ENCODE measurements at regions not wholly inside any gene's neighbourhood (a gene's known extent, or its start where the extent isn't known, plus 50 kb on each side); places are given as distances from the start of the nearest gene placed in this dataset.
A peak's percentile ranks its signal among the peaks of the same experiment; 100 is the strongest.

DNA sequence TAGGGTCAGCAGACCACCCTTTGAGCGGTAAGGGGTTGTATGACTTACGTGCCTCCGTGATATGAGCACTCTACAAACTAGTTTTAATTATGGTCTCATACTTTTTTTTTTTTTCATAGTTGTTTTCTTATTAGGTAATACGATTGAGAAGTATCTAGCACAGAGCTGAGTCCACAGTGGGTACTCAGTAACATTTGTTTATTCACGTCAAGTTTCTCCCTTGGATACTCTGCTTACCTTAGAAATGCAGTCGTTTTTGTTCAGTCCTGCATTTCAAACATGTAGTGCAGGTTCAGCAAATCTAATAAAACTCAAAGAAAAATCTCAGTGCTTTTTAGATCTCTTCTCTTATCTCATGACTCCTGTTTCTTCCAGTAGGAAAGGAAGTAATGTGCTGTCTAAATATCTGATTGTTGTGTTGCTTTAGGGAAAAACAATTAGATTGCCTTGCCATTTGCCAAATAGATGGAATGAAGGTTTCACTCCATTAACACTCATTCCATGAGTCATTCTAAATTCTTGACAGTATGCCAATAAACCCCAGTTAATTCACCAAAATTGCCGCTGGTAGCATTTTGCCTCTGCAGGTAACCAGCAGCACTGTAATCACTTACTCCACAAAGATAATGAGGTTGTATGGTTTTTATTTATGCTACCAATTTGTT lies 118.9 kb downstream of the PTCSC3 start:
- TF ChIP-seq, protein P1, sequence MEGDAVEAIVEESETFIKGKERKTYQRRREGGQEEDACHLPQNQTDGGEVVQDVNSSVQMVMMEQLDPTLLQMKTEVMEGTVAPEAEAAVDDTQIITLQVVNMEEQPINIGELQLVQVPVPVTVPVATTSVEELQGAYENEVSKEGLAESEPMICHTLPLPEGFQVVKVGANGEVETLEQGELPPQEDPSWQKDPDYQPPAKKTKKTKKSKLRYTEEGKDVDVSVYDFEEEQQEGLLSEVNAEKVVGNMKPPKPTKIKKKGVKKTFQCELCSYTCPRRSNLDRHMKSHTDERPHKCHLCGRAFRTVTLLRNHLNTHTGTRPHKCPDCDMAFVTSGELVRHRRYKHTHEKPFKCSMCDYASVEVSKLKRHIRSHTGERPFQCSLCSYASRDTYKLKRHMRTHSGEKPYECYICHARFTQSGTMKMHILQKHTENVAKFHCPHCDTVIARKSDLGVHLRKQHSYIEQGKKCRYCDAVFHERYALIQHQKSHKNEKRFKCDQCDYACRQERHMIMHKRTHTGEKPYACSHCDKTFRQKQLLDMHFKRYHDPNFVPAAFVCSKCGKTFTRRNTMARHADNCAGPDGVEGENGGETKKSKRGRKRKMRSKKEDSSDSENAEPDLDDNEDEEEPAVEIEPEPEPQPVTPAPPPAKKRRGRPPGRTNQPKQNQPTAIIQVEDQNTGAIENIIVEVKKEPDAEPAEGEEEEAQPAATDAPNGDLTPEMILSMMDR (IDR thresholded peaks at IDR 0.05): no peak
- TF ChIP-seq POLR2A (IDR thresholded peaks at IDR 0.05): no peak
- Histone ChIP-seq H3K27ac (no peak overlapping the region), H3K9me3 (replicated peaks in 1 of 3) (no peaks in the 10 kb centered on the region), H3K4me1 (replicated peaks in 1 of 2) (no peaks in the 10 kb centered on the region), H3K36me3 (replicated peaks in 1 of 2) (no peaks in the 10 kb centered on the region), H3K4me3 (no peak overlapping the region), H3K27me3 (no peaks in the 10 kb centered on the region)
- no peak for DNase-seq
- intact Hi-C loops (cut with DNase I): no loop called here
- 68 to 75% (median 71%) methylated on average over 7 of the region's 7 CpGs for WGBS, 4 donors

DNA sequence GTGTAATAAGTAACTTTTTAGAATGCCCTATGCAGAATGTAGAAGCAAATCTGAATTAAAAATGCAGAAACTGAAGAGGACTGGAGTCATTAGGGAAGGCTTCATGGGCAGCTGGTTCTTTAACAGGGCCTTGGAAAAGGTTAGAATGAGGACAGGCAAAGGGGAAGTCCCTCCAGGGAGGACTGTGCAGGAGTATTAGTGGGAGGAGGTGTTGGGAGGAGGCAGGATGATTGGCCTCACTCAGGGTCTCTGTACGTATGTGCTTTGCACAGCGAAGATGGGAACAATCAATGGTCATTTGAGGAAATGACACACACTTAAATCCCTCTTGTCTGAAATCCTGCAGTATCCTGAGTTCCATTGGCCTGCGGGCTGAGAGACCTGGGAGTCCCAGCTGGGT lies 119.7 kb downstream of the PTCSC3 start:
- intact Hi-C loops (cut with DNase I): no loop called here
- H3K36me3 ChIP-seq (replicated peaks in 1 of 2): no peaks in the 10 kb centered on the region
- H3K27me3 ChIP-seq: no peaks in the 10 kb centered on the region
- no peak for TF ChIP-seq POLR2A (IDR thresholded peaks at IDR 0.05)
- TF ChIP-seq, protein P1 (IDR thresholded peaks at IDR 0.05): no peak
- WGBS, 4 donors: 81 to 89% (median 86%) methylated on average over 3 of the region's 3 CpGs
- H3K27ac ChIP-seq: no peak overlapping the region
- H3K4me3 ChIP-seq: no peak overlapping the region
- DNase-seq: no peak
- H3K9me3 ChIP-seq (replicated peaks in 1 of 3): no peaks in the 10 kb centered on the region
- no peaks in the 10 kb centered on the region for H3K4me1 ChIP-seq (replicated peaks in 1 of 2)

DNA sequence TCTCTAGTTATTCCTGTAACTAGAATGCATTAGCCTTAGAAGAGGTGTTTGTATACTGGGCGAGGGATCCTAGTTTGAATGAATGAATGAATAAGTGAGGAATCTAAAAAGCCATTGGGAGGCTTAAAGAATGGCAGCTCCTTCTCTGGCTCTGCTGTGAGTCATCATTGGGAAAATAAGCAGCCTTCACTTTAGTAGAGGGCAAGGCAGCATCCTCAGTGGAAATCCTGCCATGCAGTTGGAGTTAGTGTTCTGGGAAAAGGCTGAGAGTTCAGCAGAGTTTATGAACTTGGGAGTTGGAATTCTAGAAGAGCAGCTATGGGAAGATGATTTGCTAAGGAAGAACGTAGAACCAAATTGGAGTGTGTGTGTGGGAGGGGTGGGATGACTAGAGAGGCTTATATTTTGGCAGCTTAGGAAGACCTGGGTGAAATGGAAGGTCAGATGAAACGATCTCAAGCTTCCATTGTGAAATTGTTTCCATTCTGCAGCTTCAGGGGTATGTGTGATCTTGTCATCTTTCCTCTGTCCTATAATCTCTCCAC lies 120.8 kb downstream of the PTCSC3 start:
- WGBS, 4 donors: 55 to 68% (median 57%) methylated on average over 3 of the region's 3 CpGs
- TF ChIP-seq POLR2A (IDR thresholded peaks at IDR 0.05): no peak
- TF ChIP-seq, protein P1 (IDR thresholded peaks at IDR 0.05): no peak
- intact Hi-C loops (cut with DNase I): no loop called here
- no peaks in the 10 kb centered on the region for H3K36me3 ChIP-seq (replicated peaks in 1 of 2)
- DNase-seq: no peak
- H3K4me1 ChIP-seq (replicated peaks in 1 of 2): no peaks in the 10 kb centered on the region
- H3K9me3 ChIP-seq (replicated peaks in 1 of 3): no peaks in the 10 kb centered on the region
- no peaks in the 10 kb centered on the region for H3K27me3 ChIP-seq
- H3K4me3 ChIP-seq: no peak overlapping the region
- H3K27ac ChIP-seq: no peak overlapping the region

DNA sequence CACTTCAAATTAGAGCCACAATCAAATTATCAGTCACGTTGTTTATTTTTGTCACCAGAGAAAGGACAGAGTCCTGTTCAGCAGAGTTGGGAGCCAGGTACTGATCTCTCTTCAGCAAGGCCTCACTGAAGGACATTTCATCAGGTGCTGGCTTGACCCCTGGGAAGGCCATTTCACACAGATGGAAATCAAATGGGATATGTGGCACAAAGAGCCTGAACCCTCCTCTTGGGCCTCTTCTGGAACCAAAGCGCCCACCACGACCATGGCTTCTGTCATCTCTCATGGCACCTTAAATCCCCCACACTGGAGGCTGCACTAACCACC lies 121.5 kb downstream of the PTCSC3 start:
- no peak for DNase-seq
- Histone ChIP-seq H3K27me3 (no peaks in the 10 kb centered on the region), H3K36me3 (replicated peaks in 1 of 2) (no peaks in the 10 kb centered on the region), H3K4me3 (no peak overlapping the region), H3K9me3 (replicated peaks in 1 of 3) (no peaks in the 10 kb centered on the region), H3K27ac (peak overlapping the region in 1 of 5 donors; percentile 13), H3K4me1 (replicated peaks in 1 of 2) (no peaks in the 10 kb centered on the region)
- no peak for TF ChIP-seq POLR2A (IDR thresholded peaks at IDR 0.05)
- TF ChIP-seq, protein P1 (IDR thresholded peaks at IDR 0.05): no peak
- WGBS, 4 donors: 77 to 85% (median 82%) methylated on average over 3 of the region's 3 CpGs
- intact Hi-C loops (cut with DNase I): no loop called here

All from adrenal gland (tissue), 9 donors.